ENCODE measurements at regions not wholly inside any gene's neighbourhood (a gene's known extent, or its start where the extent isn't known, plus 50 kb on each side); places are given as distances from the start of the nearest gene placed in this dataset.

DNA sequence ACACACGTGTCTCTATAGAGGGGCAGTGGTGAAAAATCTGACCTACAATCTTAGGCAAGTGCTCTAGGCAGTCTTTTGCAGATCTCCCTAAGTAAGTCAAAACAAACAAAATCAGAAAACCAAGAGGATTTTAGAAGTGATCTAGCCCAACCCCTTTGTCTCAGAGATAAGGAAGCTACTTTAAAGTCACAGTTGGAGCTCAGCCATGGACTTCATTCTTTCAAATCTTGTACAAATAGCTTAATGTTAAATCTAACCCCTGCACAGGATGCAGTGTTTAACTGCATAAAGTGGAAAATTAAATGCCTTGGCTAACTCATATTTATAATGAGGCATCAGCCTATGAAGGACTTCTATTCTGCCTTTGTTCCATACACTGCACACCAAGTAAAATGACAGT, 135.1 kb upstream of the RFX3 start:
- no peaks in the 10 kb centered on the region for H3K79me2 ChIP-seq
- TF ChIP-seq, protein P1, sequence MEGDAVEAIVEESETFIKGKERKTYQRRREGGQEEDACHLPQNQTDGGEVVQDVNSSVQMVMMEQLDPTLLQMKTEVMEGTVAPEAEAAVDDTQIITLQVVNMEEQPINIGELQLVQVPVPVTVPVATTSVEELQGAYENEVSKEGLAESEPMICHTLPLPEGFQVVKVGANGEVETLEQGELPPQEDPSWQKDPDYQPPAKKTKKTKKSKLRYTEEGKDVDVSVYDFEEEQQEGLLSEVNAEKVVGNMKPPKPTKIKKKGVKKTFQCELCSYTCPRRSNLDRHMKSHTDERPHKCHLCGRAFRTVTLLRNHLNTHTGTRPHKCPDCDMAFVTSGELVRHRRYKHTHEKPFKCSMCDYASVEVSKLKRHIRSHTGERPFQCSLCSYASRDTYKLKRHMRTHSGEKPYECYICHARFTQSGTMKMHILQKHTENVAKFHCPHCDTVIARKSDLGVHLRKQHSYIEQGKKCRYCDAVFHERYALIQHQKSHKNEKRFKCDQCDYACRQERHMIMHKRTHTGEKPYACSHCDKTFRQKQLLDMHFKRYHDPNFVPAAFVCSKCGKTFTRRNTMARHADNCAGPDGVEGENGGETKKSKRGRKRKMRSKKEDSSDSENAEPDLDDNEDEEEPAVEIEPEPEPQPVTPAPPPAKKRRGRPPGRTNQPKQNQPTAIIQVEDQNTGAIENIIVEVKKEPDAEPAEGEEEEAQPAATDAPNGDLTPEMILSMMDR (IDR thresholded peaks at IDR 0.05) = no peak
- no peaks in the 10 kb centered on the region for H3K9me3 ChIP-seq (ENCODE audit: control insufficient read depth, low read length)
- no peak overlapping the region for H3K9ac ChIP-seq
- no peaks in the 10 kb centered on the region for H3K27me3 ChIP-seq (ENCODE audit: control insufficient read depth, insufficient read depth, low read length)
- H3K4me1 ChIP-seq = no peaks in the 10 kb centered on the region
- H3K36me3 ChIP-seq (ENCODE audit: control insufficient read depth, insufficient read depth, low read length) = no peaks in the 10 kb centered on the region
- no peak overlapping the region for H3K4me2 ChIP-seq (ENCODE audit: low read length)
- H3K4me3 ChIP-seq (ENCODE audit: low read depth, low read length) = no peak overlapping the region
- H2AFZ ChIP-seq = no peak overlapping the region
- H3K27ac ChIP-seq = no peak overlapping the region

DNA sequence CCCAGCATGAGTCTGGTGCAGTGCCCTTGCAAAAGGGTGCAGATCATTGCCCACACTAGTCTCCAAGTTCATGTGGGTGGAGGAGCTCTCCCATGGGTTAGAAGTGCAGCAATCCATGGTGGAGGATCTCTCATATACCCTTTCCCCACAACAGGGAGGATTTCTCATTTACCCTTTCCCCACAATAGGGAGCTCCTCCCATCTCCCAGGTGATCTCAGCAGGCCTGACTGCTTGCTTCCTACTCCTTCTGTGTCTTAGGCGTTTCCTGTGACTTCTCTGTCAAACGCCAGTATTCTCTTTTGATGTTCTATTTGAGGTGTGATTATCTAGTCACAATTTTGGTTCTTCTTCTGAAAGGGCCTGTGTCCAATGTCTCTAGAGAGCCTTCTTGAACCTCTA, 133.8 kb upstream of the RFX3 start:
- TF ChIP-seq, protein P1 (IDR thresholded peaks at IDR 0.05) = no peak
- Histone ChIP-seq H3K79me2 (no peaks in the 10 kb centered on the region), H3K4me2 (ENCODE audit: low read length) (no peak overlapping the region), H2AFZ (no peak overlapping the region), H3K36me3 (ENCODE audit: control insufficient read depth, insufficient read depth, low read length) (no peaks in the 10 kb centered on the region), H3K9me3 (ENCODE audit: control insufficient read depth, low read length) (no peaks in the 10 kb centered on the region), H3K4me1 (no peaks in the 10 kb centered on the region), H3K9ac (no peak overlapping the region), H3K27me3 (ENCODE audit: control insufficient read depth, insufficient read depth, low read length) (no peaks in the 10 kb centered on the region), H3K27ac (no peak overlapping the region), H3K4me3 (ENCODE audit: low read depth, low read length) (no peak overlapping the region)

DNA sequence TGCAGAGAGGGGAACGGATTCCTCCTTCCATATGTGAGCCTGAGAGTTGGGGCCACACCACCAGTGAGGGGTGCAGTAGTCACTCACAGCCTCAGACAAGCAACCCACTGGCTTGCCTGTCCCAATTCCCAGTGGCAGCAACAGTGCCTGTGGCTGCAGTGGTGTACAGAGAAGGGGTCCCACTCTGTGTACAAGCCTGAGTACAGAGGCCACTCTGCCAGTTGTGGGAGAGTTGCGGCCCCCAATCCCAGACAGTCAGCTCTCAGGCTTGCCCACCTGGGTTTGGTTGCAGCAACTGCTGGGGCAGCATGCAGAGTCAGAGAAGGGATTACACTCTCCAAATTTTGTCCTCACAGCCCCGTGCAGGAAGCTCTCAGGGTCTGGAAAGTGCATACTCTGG, 133.2 kb upstream of the RFX3 start:
- TF ChIP-seq, protein P1 (IDR thresholded peaks at IDR 0.05) = no peak
- Histone ChIP-seq H3K4me3 (ENCODE audit: low read depth, low read length) (no peak overlapping the region), H3K9me3 (ENCODE audit: control insufficient read depth, low read length) (no peaks in the 10 kb centered on the region), H3K4me1 (no peaks in the 10 kb centered on the region), H3K27ac (no peak overlapping the region), H3K36me3 (ENCODE audit: control insufficient read depth, insufficient read depth, low read length) (no peaks in the 10 kb centered on the region), H3K4me2 (ENCODE audit: low read length) (no peak overlapping the region), H2AFZ (no peak overlapping the region), H3K9ac (no peak overlapping the region), H3K79me2 (no peaks in the 10 kb centered on the region), H3K27me3 (ENCODE audit: control insufficient read depth, insufficient read depth, low read length) (no peaks in the 10 kb centered on the region)

DNA sequence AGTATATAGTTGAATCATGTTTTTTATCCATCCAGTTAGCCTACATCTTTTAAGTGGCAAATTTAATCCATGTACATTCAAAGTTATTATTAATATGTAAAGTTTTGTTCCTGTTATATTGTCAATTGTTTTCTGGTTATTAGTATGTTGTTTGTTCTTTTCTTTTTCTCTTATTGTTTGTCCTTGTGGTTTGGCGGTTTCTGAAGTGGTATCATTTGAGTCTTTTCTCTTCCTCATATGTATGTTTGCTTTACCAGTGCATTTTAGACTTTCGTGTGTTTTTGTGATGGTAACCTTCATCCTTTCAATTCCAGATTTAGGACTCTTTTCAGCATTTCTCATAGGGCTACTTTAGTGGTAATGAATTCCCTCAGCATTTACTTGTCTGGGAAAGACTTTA, 130.4 kb upstream of the RFX3 start:
- no peaks in the 10 kb centered on the region for H3K4me1 ChIP-seq
- H3K27ac ChIP-seq = no peak overlapping the region
- no peak overlapping the region for H3K4me2 ChIP-seq (ENCODE audit: low read length)
- no peak overlapping the region for H2AFZ ChIP-seq
- H3K27me3 ChIP-seq (ENCODE audit: control insufficient read depth, insufficient read depth, low read length) = no peaks in the 10 kb centered on the region
- no peaks in the 10 kb centered on the region for H3K9me3 ChIP-seq (ENCODE audit: control insufficient read depth, low read length)
- H3K36me3 ChIP-seq (ENCODE audit: control insufficient read depth, insufficient read depth, low read length) = no peaks in the 10 kb centered on the region
- no peak overlapping the region for H3K9ac ChIP-seq
- TF ChIP-seq, protein P1 (IDR thresholded peaks at IDR 0.05) = no peak
- H3K4me3 ChIP-seq (ENCODE audit: low read depth, low read length) = no peak overlapping the region
- H3K79me2 ChIP-seq = no peaks in the 10 kb centered on the region

DNA sequence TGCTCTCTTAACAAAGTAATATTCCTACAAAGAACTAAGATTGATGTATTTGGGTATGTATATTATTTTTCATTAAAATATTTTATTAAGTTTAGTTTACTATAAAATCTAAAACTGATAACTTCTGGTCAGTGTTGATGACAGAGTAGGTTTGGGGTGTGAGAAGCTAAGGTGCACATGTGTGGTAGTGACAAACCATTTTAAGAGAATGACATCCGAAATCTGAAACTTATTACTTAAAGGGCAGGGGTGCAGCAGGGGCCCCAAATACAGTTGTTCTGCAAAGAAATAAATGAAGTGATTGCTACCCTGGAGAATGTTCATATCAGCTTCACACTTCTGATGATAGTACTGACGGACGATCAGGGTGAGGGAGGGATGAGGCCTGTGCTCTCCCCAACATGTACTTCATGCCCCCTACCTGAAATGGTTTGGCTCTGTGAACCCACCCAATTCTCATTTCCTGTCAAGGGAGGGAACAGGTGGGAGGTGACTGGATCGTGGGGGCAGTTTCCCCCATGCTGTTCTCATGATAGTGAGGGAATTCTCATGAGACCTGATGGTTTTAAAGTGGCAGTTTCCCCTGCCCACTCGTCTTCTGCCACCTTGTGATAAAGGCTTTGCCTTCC, 125.3 kb upstream of the RFX3 start:
- Histone ChIP-seq H3K36me3 (ENCODE audit: control insufficient read depth, insufficient read depth, low read length) (no peaks in the 10 kb centered on the region), H3K4me3 (ENCODE audit: low read depth, low read length) (no peak overlapping the region), H3K4me2 (ENCODE audit: low read length) (no peak overlapping the region), H2AFZ (no peak overlapping the region), H3K27ac (no peak overlapping the region), H3K4me1 (no peaks in the 10 kb centered on the region), H3K79me2 (no peaks in the 10 kb centered on the region), H3K9me3 (ENCODE audit: control insufficient read depth, low read length) (no peaks in the 10 kb centered on the region), H3K9ac (no peak overlapping the region), H3K27me3 (ENCODE audit: control insufficient read depth, insufficient read depth, low read length) (no peaks in the 10 kb centered on the region)
- TF ChIP-seq, protein P1 (IDR thresholded peaks at IDR 0.05) = no peak

Data from parathyroid adenoma (tissue), 2 donors.